GM12875 (cell line): ENCODE measurements at regions not wholly inside any gene's neighbourhood (a gene's known extent, or its start where the extent isn't known, plus 50 kb on each side); places are given as distances from the start of the nearest gene placed in this dataset.

Experiments
- H3K4me3 ChIP-seq: one replicate; pipeline ENCODE4 v1.5.1; 2011; ENCODE audit warnings: low read depth, low read length, control low read depth
- CTCF ChIP-seq: IDR thresholded peaks from 2 replicates; pipeline ENCODE4 v1.5.1; 2011; ENCODE audit warnings: low read depth, mild to moderate bottlenecking, control low read depth, inconsistent platforms, low read length, moderate library complexity, borderline replicate concordance; ENCODE audit not compliant: insufficient read depth

GRCh38 chr4:54556587-54556986 is 101.2 kb upstream of the KIT start:
- no peak for TF ChIP-seq CTCF
- H3K4me3 ChIP-seq: no peak overlapping the region

DNA sequence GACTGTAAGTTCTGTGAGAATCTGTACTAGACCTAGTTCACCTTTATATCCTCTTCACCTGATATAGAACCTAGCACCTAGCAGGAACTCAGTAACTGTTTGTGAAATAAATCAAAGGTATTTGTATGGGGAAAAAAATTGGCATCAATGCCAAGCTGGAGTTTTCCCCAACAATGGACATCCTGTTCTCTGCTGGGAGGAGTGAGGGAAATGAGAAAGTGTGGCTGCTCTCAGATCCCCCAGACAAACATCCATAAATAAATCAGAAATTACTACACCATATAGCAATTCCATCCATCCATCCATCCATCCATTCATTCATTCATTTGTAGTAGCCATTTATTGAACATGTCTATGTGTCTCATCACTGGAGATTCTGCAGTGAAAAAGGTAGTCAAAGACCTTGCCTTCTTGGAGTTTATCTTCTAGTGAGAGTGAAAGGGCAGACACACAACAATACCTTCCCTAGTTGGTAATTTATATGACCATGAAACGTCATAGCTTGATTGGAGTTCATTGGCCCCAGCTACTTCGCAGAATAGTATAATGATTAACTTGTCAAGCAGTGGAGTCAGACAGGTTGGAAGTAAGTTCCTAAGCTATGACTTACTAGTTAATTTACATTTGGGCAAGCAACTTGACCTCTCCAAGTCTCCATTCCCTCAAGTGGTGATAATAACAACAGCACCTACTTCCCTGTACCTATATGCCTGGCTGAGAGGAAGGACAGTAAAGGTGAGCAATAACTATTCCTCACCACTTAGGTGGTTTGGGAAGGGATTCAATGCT is 98.7 kb upstream of the KIT start:
- no peak overlapping the region for H3K4me3 ChIP-seq
- no peak for TF ChIP-seq CTCF

- TF ChIP-seq CTCF: no peak
- no peak overlapping the region for H3K4me3 ChIP-seq
Observed at GRCh38 chr4:54560513-54560912, 97.2 kb upstream of the KIT start.

- no peak for TF ChIP-seq CTCF
Observed at GRCh38 chr4:54561940-54562339, 95.8 kb upstream of the KIT start.

DNA sequence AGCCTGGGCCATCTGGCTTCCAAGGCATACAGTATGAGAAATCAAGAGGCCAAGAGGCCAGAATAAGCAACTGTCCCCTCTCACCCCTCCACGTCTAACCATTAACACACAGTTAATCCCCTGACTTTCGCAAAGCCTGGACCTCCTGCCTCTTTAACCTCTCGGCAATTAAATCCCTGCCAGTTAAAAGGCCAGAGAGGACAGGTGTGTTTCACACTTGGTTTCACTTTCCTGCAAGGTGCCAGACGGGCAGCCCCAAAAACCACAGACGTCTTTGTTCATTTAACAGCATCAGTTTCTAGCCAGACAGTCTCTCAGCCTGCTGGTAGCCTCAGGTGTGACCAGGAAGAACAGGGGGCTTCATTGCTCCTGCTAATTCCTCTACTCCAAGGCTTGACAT is 91.1 kb upstream of the KIT start:
- H3K4me3 ChIP-seq: no peak overlapping the region
- TF ChIP-seq CTCF: no peak

More at GRCh38 chr4:54561940-54562339, 95.8 kb upstream of the KIT start:
- H3K4me3 ChIP-seq: no peak overlapping the region

- TF ChIP-seq CTCF: no peak
- H3K4me3 ChIP-seq: no peak overlapping the region
Observed at GRCh38 chr4:54567327-54567726, 90.4 kb upstream of the KIT start.

DNA sequence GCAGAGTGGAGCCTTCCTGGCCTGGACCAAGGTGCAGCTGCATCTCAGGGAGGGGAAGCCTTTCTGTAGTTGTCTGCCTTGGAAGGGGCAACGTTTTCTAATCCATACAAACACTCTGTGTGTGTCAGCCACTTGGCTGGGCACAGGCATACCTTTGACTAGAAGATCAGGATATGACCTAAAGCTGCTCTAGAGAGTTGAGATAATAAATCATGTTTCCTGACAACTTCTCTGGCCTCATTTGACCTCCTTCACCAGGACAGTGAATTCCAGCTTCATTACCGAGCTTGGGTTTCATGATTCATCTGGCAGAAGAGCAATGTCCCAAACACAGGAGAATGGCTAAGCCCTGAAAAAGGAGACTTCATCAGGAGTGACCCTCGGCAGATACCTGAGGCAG is 89.6 kb upstream of the KIT start:
- no peak overlapping the region for H3K4me3 ChIP-seq
- TF ChIP-seq CTCF: no peak
